IPS-NIHi7 (cell line): ENCODE measurements at regions not wholly inside any gene's neighbourhood (a gene's known extent, or its start where the extent isn't known, plus 50 kb on each side); places are given as distances from the start of the nearest gene placed in this dataset.
A peak's percentile ranks its signal among the peaks of the same experiment; 100 is the strongest.

Source experiments
- DNase-seq: peaks from one replicate; pipeline ENCODE4 v3.0.0; 2012; ENCODE audit warnings: mixed read lengths; ENCODE audit errors: extremely low spot score

DNA sequence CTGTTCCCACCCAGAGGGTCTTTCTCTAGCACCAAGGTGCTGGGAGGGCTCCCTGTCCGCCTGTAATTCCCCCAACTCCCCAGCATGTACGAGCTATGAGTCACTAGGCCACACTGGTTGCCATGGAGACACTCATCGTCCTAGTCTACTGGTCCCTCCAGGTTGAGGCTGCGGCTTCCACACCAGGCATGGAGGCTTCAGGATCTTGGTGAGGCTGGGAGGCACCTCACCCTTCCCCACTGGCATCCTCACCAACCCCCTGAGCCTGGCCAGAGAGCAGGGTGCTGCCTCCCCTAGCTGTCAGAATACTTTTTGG is 75.6 kb upstream of the KAZN start:
- DNase-seq = peak; percentile 69

DNA sequence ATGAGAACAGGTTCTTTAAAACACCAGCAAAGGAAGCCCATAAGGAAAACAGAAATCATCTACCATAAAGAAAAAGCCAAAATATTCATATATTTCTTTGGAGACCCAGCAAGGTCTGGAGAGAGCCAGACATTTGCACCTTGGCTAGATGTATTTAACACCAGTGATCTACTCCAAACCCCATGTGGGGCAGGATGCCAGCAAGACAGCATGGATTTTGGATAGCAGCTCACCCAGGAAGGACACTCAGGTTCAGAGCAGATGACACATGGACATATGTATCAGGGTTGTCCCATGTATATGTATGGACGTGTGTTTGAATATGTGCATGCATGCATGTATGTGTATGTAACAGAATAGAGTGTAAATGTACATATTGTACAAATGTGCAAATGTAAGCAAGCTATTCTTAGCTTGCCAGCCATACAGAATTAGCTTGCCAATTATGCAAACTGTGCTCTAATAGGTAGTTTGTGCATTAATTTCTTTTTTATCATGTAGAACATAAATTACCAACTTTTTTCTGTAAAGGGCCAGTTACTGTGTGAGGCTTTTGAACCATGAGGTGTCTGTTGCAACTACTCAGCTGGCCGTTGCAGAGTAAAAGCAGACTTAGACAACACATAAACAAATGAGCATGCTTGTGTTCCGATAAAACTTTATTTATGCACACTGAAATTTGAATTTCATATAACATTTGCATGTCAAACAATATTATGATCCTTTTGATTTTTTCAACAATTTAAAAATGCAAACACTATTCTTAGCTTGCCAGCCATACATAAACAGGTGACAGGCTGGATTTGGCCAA is 73.5 kb upstream of the KAZN start:
- DNase-seq = no peak

GRCh38 chr1:14529475-14529874 is 69.0 kb upstream of the KAZN start:
- no peak for DNase-seq

DNA sequence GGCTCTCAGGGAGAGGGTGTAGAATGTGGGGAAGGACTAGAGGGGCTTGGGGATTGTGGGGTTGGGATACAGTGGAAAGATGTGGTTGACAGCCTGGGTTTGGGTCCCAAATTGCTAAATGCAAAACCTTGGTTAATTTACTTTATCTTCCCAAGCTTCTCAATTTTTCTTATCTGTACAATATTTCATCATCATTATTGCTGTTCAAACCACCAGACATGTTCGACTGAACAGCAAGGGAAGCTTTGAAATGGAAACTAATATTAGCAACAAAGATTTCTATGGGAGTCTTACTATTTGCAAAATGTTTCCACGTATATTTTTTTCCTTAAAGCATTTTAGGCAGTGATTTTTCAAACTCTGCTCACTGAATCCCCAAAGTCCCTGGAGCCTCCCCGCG is 67.0 kb upstream of the KAZN start:
- no peak for DNase-seq

GRCh38 chr1:14535619-14536355 is 62.7 kb upstream of the KAZN start:
- no peak for DNase-seq

GRCh38 chr1:14538335-14538734 is 60.1 kb upstream of the KAZN start:
- DNase-seq = peak; percentile 45

DNA sequence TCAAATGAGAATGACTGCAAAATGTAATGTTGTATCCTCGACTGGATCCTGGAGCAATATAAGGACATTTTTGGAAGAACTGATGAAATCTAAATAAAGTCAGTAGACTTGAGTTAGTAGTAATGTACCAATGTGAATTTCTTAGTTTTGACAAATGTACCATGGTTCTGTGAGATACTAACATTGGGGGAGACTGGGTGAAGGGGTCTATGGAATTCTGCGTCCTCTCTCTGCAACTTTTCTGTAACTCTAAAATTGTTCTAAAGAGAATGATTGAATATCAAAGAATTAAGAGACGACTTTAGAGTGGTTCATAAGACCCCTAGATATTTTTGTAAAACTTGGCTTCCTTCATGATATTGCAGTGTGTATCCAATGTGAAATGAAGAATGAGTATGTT is 59.2 kb upstream of the KAZN start:
- DNase-seq = no peak

- DNase-seq = no peak
Observed at GRCh38 chr1:14539953-14540563, 58.4 kb upstream of the KAZN start.

GRCh38 chr1:14541348-14541747 is 57.1 kb upstream of the KAZN start:
- no peak for DNase-seq

- no peak for DNase-seq
Observed at GRCh38 chr1:14543191-14543840, 55.2 kb upstream of the KAZN start.

DNA sequence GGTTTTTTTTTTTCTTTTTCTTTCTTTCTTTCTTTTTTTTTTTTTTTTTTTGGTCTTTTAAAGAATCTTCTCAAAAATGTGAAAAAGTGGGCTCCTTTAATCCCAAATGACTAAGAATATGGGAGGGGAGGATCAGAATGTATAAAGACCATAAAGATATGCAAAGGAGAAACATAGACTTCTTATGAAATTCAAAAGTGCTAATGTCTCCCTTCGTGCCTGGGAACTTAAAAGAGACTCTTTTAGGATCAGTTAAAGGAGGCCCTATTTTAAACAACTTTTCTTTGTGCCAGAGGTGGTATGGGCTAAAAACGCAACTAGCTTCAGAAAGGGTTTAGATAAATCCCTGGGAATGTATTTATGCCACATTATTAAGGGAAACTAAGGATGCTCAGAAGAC is 54.2 kb upstream of the KAZN start:
- no peak for DNase-seq

GRCh38 chr1:14545422-14546025 is 53.0 kb upstream of the KAZN start:
- no peak for DNase-seq

DNA sequence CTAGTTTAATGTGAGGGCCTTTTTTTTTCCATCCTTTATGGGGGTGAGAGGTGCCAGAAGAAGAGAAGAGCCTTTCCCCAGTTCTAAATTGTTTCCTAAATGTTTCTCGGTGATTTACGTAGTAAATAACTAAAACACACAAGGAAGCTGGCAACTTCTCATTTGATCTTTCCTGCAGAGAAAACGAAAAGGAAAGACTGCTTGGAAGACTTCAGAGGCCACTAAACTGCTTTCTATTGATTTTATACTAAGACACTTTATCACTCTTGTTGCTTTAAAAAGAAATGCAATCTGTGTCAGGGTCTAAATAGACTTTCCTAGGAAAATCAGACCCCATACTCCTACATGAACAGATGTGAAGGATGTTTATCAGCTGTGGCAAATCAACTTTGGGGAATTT is 52.1 kb upstream of the KAZN start:
- no peak for DNase-seq
